Aorta (tissue), 5 donors: ENCODE measurements at regions not wholly inside any gene's neighbourhood (a gene's known extent, or its start where the extent isn't known, plus 50 kb on each side); places are given as distances from the start of the nearest gene placed in this dataset.

Source experiments
- ATAC-seq: fragments of 200-7000 bp; cut with Tn5 transposase; one replicate; pipeline ENCODE4 v1.9.1; 2022; ENCODE audit warnings: moderate library complexity; ENCODE audit not compliant: low FRiP score
- DNase-seq, 2 donors: peaks; one replicate each; pipeline ENCODE4 v3.0.0-alpha.2; 2020
- H3K27ac ChIP-seq, 2 donors: one replicate each; pipeline ENCODE4 v1.5.1; 2013; ENCODE audit warnings: low read length in 2 of 2, mild to moderate bottlenecking in 2 of 2, moderate library complexity in 2 of 2, control low read depth in 1 of 2, inconsistent platforms in 1 of 2, low read depth in 1 of 2
- H3K27me3 ChIP-seq, 2 donors: one replicate each; pipeline ENCODE4 v1.6.1; 2013; ENCODE audit warnings: control low read depth in 1 of 2, low read length in 1 of 2, mild to moderate bottlenecking in 1 of 2, moderate library complexity in 1 of 2; ENCODE audit not compliant: insufficient read depth in 2 of 2, control insufficient read depth in 1 of 2
- H3K36me3 ChIP-seq, 2 donors: one replicate each; pipeline ENCODE4 v1.6.1; 2013; ENCODE audit warnings: control low read depth in 1 of 2, low read length in 1 of 2, mild to moderate bottlenecking in 1 of 2; ENCODE audit not compliant: insufficient read depth in 2 of 2, control insufficient read depth in 1 of 2
- H3K4me1 ChIP-seq, 2 donors: one replicate each; pipeline ENCODE4 v1.6.1; 2013; ENCODE audit warnings: low read length in 2 of 2, control low read depth in 1 of 2, mild to moderate bottlenecking in 1 of 2, moderate library complexity in 1 of 2; ENCODE audit not compliant: insufficient read depth in 2 of 2, control insufficient read depth in 1 of 2
- H3K4me3 ChIP-seq, 2 donors: one replicate each; pipeline ENCODE4 v1.5.1; 2013; ENCODE audit warnings: low read length in 2 of 2, control low read depth in 1 of 2, mild to moderate bottlenecking in 1 of 2
- H3K9me3 ChIP-seq: one replicate; pipeline ENCODE4 v1.6.1; 2013; ENCODE audit warnings: mild to moderate bottlenecking, low read length; ENCODE audit not compliant: control insufficient read depth
- WGBS, 2 donors: extraction: QIAGEN DNeasy Blood & Tissue Kit; methylation state at CpG; one replicate each; pipeline ENCODE4 v1.1.7; 2013; 5-methylcytosine and 5-hydroxymethylcytosine counted together
- intact Hi-C, 2 donors: fragments of 100-400 bp; cut with DNase I; formaldehyde crosslinking; loops; one replicate each; pipeline versions ENCODE4 v1.14.2 to v1.15.0; 2022
- donor health status: healthy with polysubstance abuse.
- donor health status: Bipolar disorder and iron deficiency.
- donor health status: DM: no; HTN: no; CAD: no.
- donor health status: DM: no; HTN: no; CAD: no.
- donor health status: DM: yes; HTN: yes; CAD: no.

- WGBS, 2 donors = 82 to 84% methylated on average over 2 of the region's 2 CpGs
- DNase-seq = no peak
- Histone ChIP-seq H3K4me1 (no peaks in the 10 kb centered on the region), H3K27me3 (no peaks in the 10 kb centered on the region), H3K9me3 (no peaks in the 10 kb centered on the region), H3K36me3 (no peaks in the 10 kb centered on the region), H3K4me3 (no peak overlapping the region), H3K27ac (no peak overlapping the region)
- intact Hi-C loops = no loop called here
- no peak for ATAC-seq
Measured at GRCh38 chr2:48257456-48257855, 57.0 kb upstream of the FOXN2 start.

- Histone ChIP-seq H3K27ac (no peak overlapping the region), H3K36me3 (no peaks in the 10 kb centered on the region), H3K4me3 (no peak overlapping the region), H3K4me1 (no peaks in the 10 kb centered on the region), H3K27me3 (no peaks in the 10 kb centered on the region), H3K9me3 (no peaks in the 10 kb centered on the region)
- no peak for ATAC-seq
- intact Hi-C loops = no loop called here
- no peak for DNase-seq
- 89% methylated on average over 4 of the region's 4 CpGs for WGBS, 2 donors
Measured at GRCh38 chr2:48258481-48259149, 55.9 kb upstream of the FOXN2 start.

GRCh38 chr2:48259811-48260210 is 54.7 kb upstream of the FOXN2 start:
- no peaks in the 10 kb centered on the region for H3K9me3 ChIP-seq
- H3K4me3 ChIP-seq = no peak overlapping the region
- H3K36me3 ChIP-seq = no peaks in the 10 kb centered on the region
- ATAC-seq (no peak), DNase-seq (no peak)
- H3K4me1 ChIP-seq = no peaks in the 10 kb centered on the region
- H3K27me3 ChIP-seq = no peaks in the 10 kb centered on the region
- WGBS, 2 donors = 46 to 68% methylated on average over 1 of the region's 1 CpG
- no peak overlapping the region for H3K27ac ChIP-seq
- intact Hi-C loops = no loop called here

- no peak overlapping the region for H3K27ac ChIP-seq
- intact Hi-C loops = no loop called here
- no peaks in the 10 kb centered on the region for H3K36me3 ChIP-seq
- DNase-seq = no peak
- H3K27me3 ChIP-seq = no peaks in the 10 kb centered on the region
- no peaks in the 10 kb centered on the region for H3K4me1 ChIP-seq
- no peak for ATAC-seq
- no peak overlapping the region for H3K4me3 ChIP-seq
- 93 to 97% methylated on average over 1 of the region's 1 CpG for WGBS, 2 donors
- H3K9me3 ChIP-seq = no peaks in the 10 kb centered on the region
Measured at GRCh38 chr2:48264627-48265026, 49.9 kb upstream of the FOXN2 start.
